ENCODE measurements at regions not wholly inside any gene's neighbourhood (a gene's known extent, or its start where the extent isn't known, plus 50 kb on each side); places are given as distances from the start of the nearest gene placed in this dataset.

- TF ChIP-seq FOXM1 (IDR thresholded peaks at IDR 0.05; ENCODE audit: borderline replicate concordance, low read depth) (no peak), YY1 (IDR thresholded peaks at IDR 0.05; ENCODE audit: low read depth) (no peak), NFIC (IDR thresholded peaks at IDR 0.05) (no peak), CEBPB (IDR thresholded peaks at IDR 0.05) (no peak), CREB1 (IDR thresholded peaks at IDR 0.05; ENCODE audit: low read depth) (no peak), RAD21 (IDR thresholded peaks at IDR 0.05; ENCODE audit: low read depth) (no peak)
These were observed 170.9 kb upstream of the LMNTD1 start for GRCh38 chr12:25723921-25724491.
